Upper lobe of left lung (tissue), 4 donors: ENCODE measurements at regions not wholly inside any gene's neighbourhood (a gene's known extent, or its start where the extent isn't known, plus 50 kb on each side); places are given as distances from the start of the nearest gene placed in this dataset.

Experiments used
- EP300 ChIP-seq, 4 donors: sonication (generic); formaldehyde crosslinking; IDR thresholded peaks; one replicate each; pipeline ENCODE4 v1.5.1; 2017; ENCODE audit warnings: antibody characterized with exemption in 4 of 4, control low read depth in 2 of 4
- POLR2AphosphoS5 ChIP-seq, 2 donors: sonication (generic); formaldehyde crosslinking; IDR thresholded peaks; one replicate each; pipeline ENCODE4 v1.5.1; 2017; ENCODE audit warnings: antibody characterized with exemption in 2 of 2
- TF ChIP-seq, protein P1 (sequence below), 6 experiments: fragments of 450-650 bp in 4 of 6; fragments of 200-600 bp in 2 of 6; sonication (generic) in 2 of 6; IDR thresholded peaks; one replicate each; pipeline ENCODE4 v1.5.1; 2016 to 2019; ENCODE audit warnings: antibody characterized with exemption in 6 of 6

DNA sequence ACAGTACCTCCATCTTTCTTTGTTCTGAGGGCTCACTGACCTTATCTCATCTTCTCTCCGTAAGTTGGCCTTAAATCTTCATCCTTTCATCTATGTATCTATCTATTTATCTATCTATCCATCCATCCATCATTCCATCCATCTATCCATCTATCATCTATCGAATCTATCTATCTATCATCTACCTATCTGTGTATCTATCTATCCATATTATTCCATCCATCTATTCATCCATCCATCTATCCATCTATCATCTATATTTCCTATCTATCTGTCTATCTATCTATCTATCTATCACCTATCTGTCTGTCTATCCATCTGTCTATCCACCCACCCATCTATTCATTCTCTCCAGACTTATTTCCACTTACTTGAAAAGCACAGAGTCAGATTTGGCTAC lies 147.3 kb upstream of the PMEPA1 start:
- TF ChIP-seq, protein P1, sequence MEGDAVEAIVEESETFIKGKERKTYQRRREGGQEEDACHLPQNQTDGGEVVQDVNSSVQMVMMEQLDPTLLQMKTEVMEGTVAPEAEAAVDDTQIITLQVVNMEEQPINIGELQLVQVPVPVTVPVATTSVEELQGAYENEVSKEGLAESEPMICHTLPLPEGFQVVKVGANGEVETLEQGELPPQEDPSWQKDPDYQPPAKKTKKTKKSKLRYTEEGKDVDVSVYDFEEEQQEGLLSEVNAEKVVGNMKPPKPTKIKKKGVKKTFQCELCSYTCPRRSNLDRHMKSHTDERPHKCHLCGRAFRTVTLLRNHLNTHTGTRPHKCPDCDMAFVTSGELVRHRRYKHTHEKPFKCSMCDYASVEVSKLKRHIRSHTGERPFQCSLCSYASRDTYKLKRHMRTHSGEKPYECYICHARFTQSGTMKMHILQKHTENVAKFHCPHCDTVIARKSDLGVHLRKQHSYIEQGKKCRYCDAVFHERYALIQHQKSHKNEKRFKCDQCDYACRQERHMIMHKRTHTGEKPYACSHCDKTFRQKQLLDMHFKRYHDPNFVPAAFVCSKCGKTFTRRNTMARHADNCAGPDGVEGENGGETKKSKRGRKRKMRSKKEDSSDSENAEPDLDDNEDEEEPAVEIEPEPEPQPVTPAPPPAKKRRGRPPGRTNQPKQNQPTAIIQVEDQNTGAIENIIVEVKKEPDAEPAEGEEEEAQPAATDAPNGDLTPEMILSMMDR (IDR thresholded peaks at IDR 0.05) = no peak
- TF ChIP-seq POLR2AphosphoS5 (IDR thresholded peaks at IDR 0.05) (no peak), EP300 (IDR thresholded peaks at IDR 0.05) (no peak)
